ENCODE measurements at regions not wholly inside any gene's neighbourhood (a gene's known extent, or its start where the extent isn't known, plus 50 kb on each side); places are given as distances from the start of the nearest gene placed in this dataset.

- no peak for DNase-seq (ENCODE audit: extremely low spot score)
- POLR2A ChIA-PET = no interaction called here
- no peak for TF ChIP-seq CTCF (IDR thresholded peaks at IDR 0.05; ENCODE audit: control extremely low read depth, extremely low read depth, low read depth, missing control alignments)
- CTCF ChIA-PET = no interaction called here
Measured at GRCh38 chr5:87649455-87649854, 236.7 kb upstream of the CCNH start.

GRCh38 chr5:87645224-87645623 lies 232.5 kb upstream of the CCNH start:
- POLR2A ChIA-PET = no interaction called here
- CTCF ChIA-PET = no interaction called here
- TF ChIP-seq CTCF (IDR thresholded peaks at IDR 0.05; ENCODE audit: control extremely low read depth, extremely low read depth, low read depth, missing control alignments) = no peak
- no peak for DNase-seq (ENCODE audit: extremely low spot score)

GRCh38 chr5:87640902-87641301 lies 228.2 kb upstream of the CCNH start:
- POLR2A ChIA-PET = no interaction called here
- DNase-seq (ENCODE audit: extremely low spot score) = no peak
- CTCF ChIA-PET = no interaction called here
- TF ChIP-seq CTCF (IDR thresholded peaks at IDR 0.05; ENCODE audit: control extremely low read depth, extremely low read depth, low read depth, missing control alignments) = no peak

- DNase-seq (ENCODE audit: extremely low spot score) = no peak
- TF ChIP-seq CTCF (IDR thresholded peaks at IDR 0.05; ENCODE audit: control extremely low read depth, extremely low read depth, low read depth, missing control alignments) = no peak
- ChIA-PET CTCF (no interaction called here), POLR2A (no interaction called here)
Measured at GRCh38 chr5:87627363-87627762, 214.6 kb upstream of the CCNH start.

- POLR2A ChIA-PET = no interaction called here
- CTCF ChIA-PET = interaction anchor here (0.8 kb wide), 1 partner anchor 9 kb away, joined by 5 read pairs; no protein-coding TSS in a partner anchor
- DNase-seq (ENCODE audit: extremely low spot score) = no peak
- TF ChIP-seq CTCF (IDR thresholded peaks at IDR 0.05; ENCODE audit: control extremely low read depth, extremely low read depth, low read depth, missing control alignments) = no peak
Measured at GRCh38 chr5:87608385-87608784, 195.7 kb upstream of the CCNH start.

- TF ChIP-seq CTCF (IDR thresholded peaks at IDR 0.05; ENCODE audit: control extremely low read depth, extremely low read depth, low read depth, missing control alignments) = no peak
- ChIA-PET CTCF (no interaction called here), POLR2A (no interaction called here)
- DNase-seq (ENCODE audit: extremely low spot score) = no peak
Measured at GRCh38 chr5:87605663-87606062, 192.9 kb upstream of the CCNH start.

GRCh38 chr5:87599778-87600177 lies 187.0 kb upstream of the CCNH start:
- no peak for TF ChIP-seq CTCF (IDR thresholded peaks at IDR 0.05; ENCODE audit: control extremely low read depth, extremely low read depth, low read depth, missing control alignments)
- POLR2A ChIA-PET = no interaction called here
- CTCF ChIA-PET = no interaction called here
- DNase-seq (ENCODE audit: extremely low spot score) = no peak

Data from GM10248 (cell line).